Lower leg skin (tissue), 4 donors: ENCODE measurements at regions not wholly inside any gene's neighbourhood (a gene's known extent, or its start where the extent isn't known, plus 50 kb on each side); places are given as distances from the start of the nearest gene placed in this dataset.

Experiments
- DNase-seq, 2 donors: peaks; one replicate each; pipeline ENCODE4 v3.0.0-alpha.2; 2019; ENCODE audit warnings: low spot score in 2 of 2
- H3K4me3 ChIP-seq: fragments of 200-600 bp; sonication (generic); 2 replicates; pipeline ENCODE4 v1.5.1; 2017; ENCODE audit warnings: mild to moderate bottlenecking, low read depth; ENCODE audit not compliant: poor library complexity, severe bottlenecking
- POLR2A ChIP-seq, 2 donors: fragments of 450-650 bp; IDR thresholded peaks; one replicate each; pipeline ENCODE4 v1.6.1; 2016 to 2017; ENCODE audit warnings: antibody characterized with exemption in 2 of 2, mild to moderate bottlenecking in 1 of 2, moderate library complexity in 1 of 2
- WGBS, 2 donors: methylation state at CpG; one replicate each; pipeline ENCODE4 v1.1.5; 2018; 5-methylcytosine and 5-hydroxymethylcytosine counted together
- intact Hi-C: fragments of 100-400 bp; cut with DNase I; formaldehyde crosslinking; loops from one replicate; pipeline ENCODE4 v1.15.0; 2023; ENCODE audit warnings: low total_unique reads
- TF ChIP-seq, protein P1 (sequence below), 3 donors: fragments of 450-650 bp; IDR thresholded peaks; one replicate each; pipeline ENCODE4 v1.5.1; 2016; ENCODE audit warnings: antibody characterized with exemption in 3 of 3, mild to moderate bottlenecking in 3 of 3, moderate library complexity in 2 of 3

GRCh38 chr4:153079857-153080391, 124.3 kb upstream of the TRIM2 start:
- intact Hi-C loops = loop anchor here (10.0 kb wide), 1 partner anchor 235 kb away; no protein-coding TSS in a partner anchor
- peak in 1 of 2 donors; percentile 59 for DNase-seq
- TF ChIP-seq, protein P1, sequence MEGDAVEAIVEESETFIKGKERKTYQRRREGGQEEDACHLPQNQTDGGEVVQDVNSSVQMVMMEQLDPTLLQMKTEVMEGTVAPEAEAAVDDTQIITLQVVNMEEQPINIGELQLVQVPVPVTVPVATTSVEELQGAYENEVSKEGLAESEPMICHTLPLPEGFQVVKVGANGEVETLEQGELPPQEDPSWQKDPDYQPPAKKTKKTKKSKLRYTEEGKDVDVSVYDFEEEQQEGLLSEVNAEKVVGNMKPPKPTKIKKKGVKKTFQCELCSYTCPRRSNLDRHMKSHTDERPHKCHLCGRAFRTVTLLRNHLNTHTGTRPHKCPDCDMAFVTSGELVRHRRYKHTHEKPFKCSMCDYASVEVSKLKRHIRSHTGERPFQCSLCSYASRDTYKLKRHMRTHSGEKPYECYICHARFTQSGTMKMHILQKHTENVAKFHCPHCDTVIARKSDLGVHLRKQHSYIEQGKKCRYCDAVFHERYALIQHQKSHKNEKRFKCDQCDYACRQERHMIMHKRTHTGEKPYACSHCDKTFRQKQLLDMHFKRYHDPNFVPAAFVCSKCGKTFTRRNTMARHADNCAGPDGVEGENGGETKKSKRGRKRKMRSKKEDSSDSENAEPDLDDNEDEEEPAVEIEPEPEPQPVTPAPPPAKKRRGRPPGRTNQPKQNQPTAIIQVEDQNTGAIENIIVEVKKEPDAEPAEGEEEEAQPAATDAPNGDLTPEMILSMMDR (IDR thresholded peaks at IDR 0.05) = no peak
- H3K4me3 ChIP-seq = no peak overlapping the region
- WGBS, 2 donors = 77% methylated on average over 6 of the region's 6 CpGs

DNA sequence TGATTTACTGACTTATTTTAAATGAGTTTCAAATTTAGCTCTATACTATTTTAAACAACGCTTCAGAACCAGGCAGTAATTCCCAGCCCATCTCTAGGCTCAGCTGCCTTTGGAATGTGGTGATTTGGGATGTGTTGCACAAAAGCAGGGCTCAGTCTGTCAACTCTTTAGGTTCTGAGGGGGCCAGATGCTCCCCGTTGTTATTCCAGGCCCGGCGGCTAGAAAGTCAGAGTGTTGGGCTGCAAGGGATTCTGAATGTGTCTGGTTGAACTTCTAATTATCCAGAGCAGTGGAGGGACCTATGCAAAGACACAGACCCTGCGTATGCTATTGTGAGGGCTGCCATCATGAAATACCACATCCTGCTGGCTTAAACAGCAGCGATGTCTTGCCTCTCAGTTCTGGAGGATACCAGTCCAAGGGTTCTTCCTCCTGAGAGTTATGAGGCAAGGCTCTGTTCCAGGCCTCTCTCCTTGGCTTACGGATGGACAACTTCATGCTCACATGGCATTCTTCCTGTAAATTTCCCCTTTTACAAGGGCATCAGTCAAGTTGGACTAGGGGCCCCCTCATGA, 123.2 kb upstream of the TRIM2 start:
- 85 to 90% methylated on average over 7 of the region's 7 CpGs for WGBS, 2 donors
- intact Hi-C loops = loop anchor here (10.0 kb wide), 1 partner anchor 236 kb away; no protein-coding TSS in a partner anchor
- peak in 1 of 2 donors; percentile 50 for DNase-seq
- no peak for TF ChIP-seq POLR2A (IDR thresholded peaks at IDR 0.05)
- TF ChIP-seq, protein P1 (IDR thresholded peaks at IDR 0.05) = no peak
- H3K4me3 ChIP-seq = no peak overlapping the region

- WGBS, 2 donors = 88 to 89% methylated on average over 4 of the region's 4 CpGs
Measured at GRCh38 chr4:153081693-153082092, 122.5 kb upstream of the TRIM2 start.

GRCh38 chr4:153082322-153083301, 121.6 kb upstream of the TRIM2 start:
- no peak for TF ChIP-seq POLR2A (IDR thresholded peaks at IDR 0.05)
- TF ChIP-seq, protein P1 (IDR thresholded peaks at IDR 0.05) = no peak
- intact Hi-C loops = loop anchor here (10.0 kb wide), 1 partner anchor 238 kb away; no protein-coding TSS in a partner anchor
- DNase-seq = peak in 1 of 2 donors; percentile 74
- no peak overlapping the region for H3K4me3 ChIP-seq
- WGBS, 2 donors = 58 to 61% methylated on average over 15 of the region's 15 CpGs

More at GRCh38 chr4:153081693-153082092, 122.5 kb upstream of the TRIM2 start:
- no peak overlapping the region for H3K4me3 ChIP-seq
- intact Hi-C loops = loop anchor here (10.0 kb wide), 1 partner anchor 237 kb away; no protein-coding TSS in a partner anchor
- no peak for TF ChIP-seq POLR2A (IDR thresholded peaks at IDR 0.05)
- TF ChIP-seq, protein P1 (IDR thresholded peaks at IDR 0.05) = no peak
- peak in 1 of 2 donors; percentile 79 for DNase-seq

GRCh38 chr4:153083447-153083947, 120.7 kb upstream of the TRIM2 start:
- no peak overlapping the region for H3K4me3 ChIP-seq
- intact Hi-C loops = loop anchor here (10.0 kb wide), 1 partner anchor 239 kb away; no protein-coding TSS in a partner anchor
- peak; percentile 60 to 83 for DNase-seq
- TF ChIP-seq, protein P1 (IDR thresholded peaks at IDR 0.05) = peak in 1 of 3 donors; percentile 5
- TF ChIP-seq POLR2A (IDR thresholded peaks at IDR 0.05) = no peak
- WGBS, 2 donors = 19% methylated on average over 7 of the region's 7 CpGs
